Body of pancreas (tissue), 4 donors: ENCODE measurements at regions not wholly inside any gene's neighbourhood (a gene's known extent, or its start where the extent isn't known, plus 50 kb on each side); places are given as distances from the start of the nearest gene placed in this dataset.

Experiments
- CTCF ChIP-seq, 7 experiments: fragments of 450-650 bp in 4 of 7; fragments of 200-600 bp in 3 of 7; sonication (generic) in 3 of 7; IDR thresholded peaks; one replicate each; pipeline ENCODE4 v1.5.1; 2016 to 2019; ENCODE audit warnings: antibody characterized with exemption in 7 of 7
- POLR2A ChIP-seq, 3 donors: fragments of 450-650 bp; IDR thresholded peaks; one replicate each; pipeline ENCODE4 v1.6.1; 2016; ENCODE audit warnings: antibody characterized with exemption in 3 of 3, mild to moderate bottlenecking in 2 of 3

- TF ChIP-seq CTCF (IDR thresholded peaks at IDR 0.05) (no peak), POLR2A (IDR thresholded peaks at IDR 0.05) (no peak)
Observed at GRCh38 chr5:124343451-124343867, 403.0 kb downstream of the ZNF608 start.
